ENCODE measurements at regions not wholly inside any gene's neighbourhood (a gene's known extent, or its start where the extent isn't known, plus 50 kb on each side); places are given as distances from the start of the nearest gene placed in this dataset.

DNA sequence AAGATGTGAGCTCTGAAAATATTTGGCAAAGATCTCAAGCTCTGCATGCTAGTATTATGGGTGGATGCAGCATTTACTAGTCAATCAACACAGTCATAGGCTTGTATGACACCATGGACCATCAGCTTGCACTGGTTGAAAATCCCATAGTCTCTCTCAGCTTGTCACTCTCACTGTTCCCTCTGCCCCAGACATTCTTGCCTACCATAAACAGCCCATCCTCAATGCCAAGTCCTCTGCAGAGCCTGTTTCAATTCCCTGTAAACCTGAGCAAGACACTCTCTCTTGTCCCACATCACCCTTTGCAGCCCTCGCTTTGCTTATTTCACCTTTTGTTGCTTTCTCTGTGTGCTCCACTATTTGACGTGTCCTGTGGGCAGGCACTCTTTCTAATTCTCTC, 264.6 kb downstream of the ICE1 start:
- DNase-seq (ENCODE audit: low read depth, low spot score): no peak

DNA sequence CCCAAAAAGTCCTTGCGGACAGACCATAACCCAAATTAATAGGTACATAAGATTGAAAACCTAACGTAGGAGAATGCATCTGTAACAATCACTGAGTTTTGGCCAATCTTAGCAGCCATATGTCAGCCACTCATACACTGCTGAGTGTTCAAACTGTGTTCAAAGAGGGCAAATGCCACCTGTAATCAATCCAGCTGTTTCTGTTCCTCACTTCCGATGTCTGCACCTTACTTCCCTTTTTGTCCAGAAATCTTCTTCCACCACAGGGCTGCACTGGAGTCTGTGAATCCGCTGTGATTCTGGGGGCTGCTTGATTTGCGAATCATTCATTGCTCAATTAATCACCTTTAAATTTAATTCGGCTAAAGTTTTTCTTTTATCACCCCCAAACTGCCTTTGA, 263.9 kb downstream of the ICE1 start:
- DNase-seq (ENCODE audit: low read depth, low spot score): no peak

DNA sequence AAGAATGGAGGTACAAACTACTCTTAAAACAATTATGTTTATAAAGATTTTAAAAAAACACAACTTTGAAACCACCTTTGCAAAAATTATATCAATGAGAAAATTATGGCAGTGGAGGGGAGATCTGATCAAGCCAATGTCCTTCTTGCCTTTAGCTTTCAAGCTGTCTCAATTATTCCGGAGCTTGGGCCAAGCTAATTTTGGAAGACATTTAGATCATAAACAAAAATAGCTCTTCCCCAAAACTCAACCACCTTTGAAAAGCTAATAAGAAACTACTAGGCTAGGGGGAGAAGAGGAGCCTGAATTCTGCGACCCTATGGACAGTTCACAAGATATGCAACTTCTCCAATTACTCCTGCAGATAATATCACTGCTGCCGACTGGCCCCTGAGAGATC, 263.3 kb downstream of the ICE1 start:
- no peak for DNase-seq (ENCODE audit: low read depth, low spot score)

DNA sequence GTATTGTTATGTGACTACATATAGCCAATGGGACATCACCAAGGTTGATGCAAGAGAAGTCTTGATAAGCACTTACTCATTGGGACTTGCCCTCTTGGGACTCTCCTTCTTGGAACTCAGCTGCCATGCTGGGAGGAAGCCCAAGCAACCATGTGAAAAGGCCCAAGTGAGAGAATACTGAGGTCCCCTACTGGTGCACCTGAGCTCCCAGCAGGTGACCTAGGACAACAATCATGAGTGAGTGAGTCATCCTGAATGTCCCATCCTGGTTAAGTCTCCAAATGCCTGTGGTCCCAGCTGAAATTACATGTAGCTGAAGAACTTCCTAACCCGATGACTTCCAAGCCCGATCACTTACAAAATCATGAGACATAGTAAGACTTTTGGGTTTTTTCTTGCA, 260.7 kb downstream of the ICE1 start:
- DNase-seq (ENCODE audit: low read depth, low spot score): no peak

- DNase-seq (ENCODE audit: low read depth, low spot score): peak; percentile 2
These were observed 256.4 kb downstream of the ICE1 start for GRCh38 chr5:5678909-5679308.

DNA sequence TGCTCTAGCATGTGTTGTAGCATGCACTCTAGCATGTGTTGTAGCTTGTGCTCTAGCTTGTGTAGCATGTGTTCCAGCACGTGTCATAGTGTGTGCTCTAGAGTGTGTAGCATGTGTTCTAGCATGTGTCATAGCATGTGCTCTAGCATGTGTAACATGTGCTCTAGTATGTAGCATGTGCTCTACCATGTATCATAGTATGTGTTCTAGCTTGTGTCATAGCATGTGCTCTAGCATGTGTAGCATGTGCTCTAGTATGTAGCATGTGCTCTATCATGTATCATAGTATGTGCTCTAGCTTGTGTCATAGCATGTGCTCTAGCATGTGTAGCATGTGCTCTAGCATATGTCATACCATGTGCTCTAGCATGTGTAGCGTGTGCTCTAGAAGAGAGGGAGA, 255.3 kb downstream of the ICE1 start:
- no peak for DNase-seq (ENCODE audit: low read depth, low spot score)

- DNase-seq (ENCODE audit: low read depth, low spot score): no peak
These were observed 253.7 kb downstream of the ICE1 start for GRCh38 chr5:5676218-5676617.

GRCh38 chr5:5675511-5675910, 253.0 kb downstream of the ICE1 start:
- no peak for DNase-seq (ENCODE audit: low read depth, low spot score)

GRCh38 chr5:5671823-5672222, 249.3 kb downstream of the ICE1 start:
- DNase-seq (ENCODE audit: low read depth, low spot score): no peak

GRCh38 chr5:5667136-5667554, 244.7 kb downstream of the ICE1 start:
- DNase-seq (ENCODE audit: low read depth, low spot score): peak; percentile 6

DNA sequence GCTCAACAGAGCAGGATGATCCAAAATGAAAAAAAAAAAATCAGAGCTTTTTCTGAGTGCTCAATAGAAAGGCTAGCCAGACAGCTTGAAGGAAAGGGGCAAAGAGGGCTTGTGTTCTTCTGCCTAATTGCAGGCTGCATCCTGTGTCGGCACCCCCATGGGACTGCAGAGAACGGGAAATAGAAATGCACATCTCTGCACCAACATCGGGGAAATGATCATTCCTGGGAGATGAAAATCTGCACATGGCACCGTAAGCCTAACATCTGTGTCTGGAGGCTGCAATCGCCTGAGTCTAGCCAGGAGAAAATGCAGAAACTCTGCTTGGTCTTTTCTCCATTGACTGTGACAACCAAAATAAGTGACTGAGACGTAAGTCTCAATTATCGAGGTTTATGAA, 243.9 kb downstream of the ICE1 start:
- DNase-seq (ENCODE audit: low read depth, low spot score): no peak

- no peak for DNase-seq (ENCODE audit: low read depth, low spot score)
These were observed 243.5 kb downstream of the ICE1 start for GRCh38 chr5:5666076-5666365.

- peak; percentile 42 for DNase-seq (ENCODE audit: low read depth, low spot score)
These were observed 243.0 kb downstream of the ICE1 start for GRCh38 chr5:5665225-5666075.

GRCh38 chr5:5658889-5659465, 236.5 kb downstream of the ICE1 start:
- peak; percentile 11 for DNase-seq (ENCODE audit: low read depth, low spot score)

DNA sequence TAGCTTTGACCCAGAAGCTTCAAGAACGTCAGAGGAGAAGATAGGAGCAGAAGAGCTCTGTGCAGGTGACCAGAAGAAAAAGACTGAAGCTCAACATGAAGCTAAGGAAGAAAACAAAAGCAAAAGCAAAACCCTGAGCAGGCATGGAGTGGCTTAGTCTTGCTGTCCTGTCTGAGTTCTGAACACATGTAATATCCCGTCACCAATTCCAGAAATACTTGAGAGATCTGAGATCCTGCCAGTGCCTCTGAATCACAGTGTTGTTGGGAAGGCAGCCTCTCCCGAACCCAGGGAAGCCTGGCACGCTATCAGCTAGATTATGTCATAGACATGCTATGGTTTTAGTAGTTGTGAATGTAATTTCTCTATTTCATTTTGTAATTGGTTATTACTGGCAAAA, 235.7 kb downstream of the ICE1 start:
- DNase-seq (ENCODE audit: low read depth, low spot score): peak; percentile 84

GRCh38 chr5:5652181-5652580, 229.7 kb downstream of the ICE1 start:
- no peak for DNase-seq (ENCODE audit: low read depth, low spot score)

DNA sequence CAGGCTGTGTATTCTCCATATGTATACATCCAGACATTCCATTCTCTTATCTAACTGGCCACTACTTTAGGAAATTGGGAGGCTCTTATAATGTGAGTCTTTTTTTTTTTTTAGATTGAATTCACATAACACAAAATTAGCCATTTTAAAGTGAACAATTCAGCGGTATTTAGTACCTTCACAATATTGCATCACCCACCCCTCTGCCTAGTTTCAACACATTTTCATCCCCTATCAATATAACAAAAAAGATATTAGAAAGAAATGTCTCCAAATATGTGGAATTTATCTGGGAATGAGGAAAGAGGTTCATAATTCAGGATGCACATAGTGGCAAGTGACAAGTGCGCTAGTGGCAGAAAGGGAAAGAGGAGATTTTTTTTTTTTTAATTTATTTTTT, 228.5 kb downstream of the ICE1 start:
- no peak for DNase-seq (ENCODE audit: low read depth, low spot score)

DNA sequence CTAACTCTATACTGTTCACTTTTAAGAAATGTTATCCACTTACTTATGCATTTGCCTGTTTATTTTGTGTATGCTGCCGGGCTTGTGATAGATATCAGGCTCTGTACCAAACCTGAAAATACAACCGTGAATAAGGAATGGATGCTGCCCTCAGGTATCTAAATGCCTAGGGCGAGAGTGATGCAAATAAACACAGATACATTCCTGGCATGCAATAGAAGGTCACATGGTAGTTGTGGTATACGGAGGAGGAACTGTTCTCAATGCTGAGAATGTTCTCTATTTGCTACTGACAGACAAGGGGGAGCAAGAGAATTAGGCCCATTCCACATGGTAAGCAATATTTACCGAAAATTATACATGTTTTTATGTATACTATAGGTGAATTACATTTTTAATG, 227.8 kb downstream of the ICE1 start:
- peak; percentile 27 for DNase-seq (ENCODE audit: low read depth, low spot score)

DNA sequence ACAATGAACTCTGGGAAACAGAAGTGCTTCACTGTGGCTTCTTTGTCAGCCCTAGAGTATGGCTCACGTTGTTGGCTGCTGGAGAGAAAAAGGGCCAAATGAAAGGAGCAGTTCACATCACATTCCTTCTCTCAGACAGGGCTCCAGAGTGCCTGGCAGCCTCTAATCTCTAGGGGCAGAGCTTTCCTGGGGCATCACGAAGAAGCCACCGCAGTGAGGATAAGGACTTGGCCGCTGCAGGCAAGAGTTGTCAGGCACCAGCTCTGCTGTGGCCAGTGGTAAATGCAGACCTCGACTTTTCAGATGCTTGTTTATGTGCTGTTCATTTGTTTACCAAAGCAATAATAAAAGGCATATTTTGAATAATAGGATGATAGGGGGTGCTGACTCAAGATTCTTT, 227.2 kb downstream of the ICE1 start:
- DNase-seq (ENCODE audit: low read depth, low spot score): no peak

- DNase-seq (ENCODE audit: low read depth, low spot score): no peak
These were observed 226.2 kb downstream of the ICE1 start for GRCh38 chr5:5648694-5649093.

- no peak for DNase-seq (ENCODE audit: low read depth, low spot score)
These were observed 223.4 kb downstream of the ICE1 start for GRCh38 chr5:5645891-5646290.

- DNase-seq (ENCODE audit: low read depth, low spot score): no peak
These were observed 222.7 kb downstream of the ICE1 start for GRCh38 chr5:5645198-5645597.

DNA sequence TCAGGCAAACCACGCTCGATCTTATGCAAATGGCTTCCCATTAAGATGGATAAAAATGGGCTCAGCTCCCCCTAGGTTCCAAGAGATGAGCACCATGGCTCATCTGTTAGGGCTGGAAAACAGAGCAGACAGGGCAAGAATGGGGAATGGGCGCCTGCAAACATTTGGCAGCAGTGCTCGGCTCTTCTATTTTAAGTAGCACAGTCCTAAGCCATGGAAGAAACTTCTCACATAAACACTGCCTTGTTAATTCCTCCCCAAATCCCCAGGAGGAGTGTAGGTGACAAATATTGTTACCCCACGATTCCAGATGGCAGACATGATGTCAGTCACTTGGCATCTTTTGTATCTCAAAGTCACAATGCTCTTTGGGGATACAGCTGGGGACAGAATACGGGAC, 221.8 kb downstream of the ICE1 start:
- DNase-seq (ENCODE audit: low read depth, low spot score): no peak

DNA sequence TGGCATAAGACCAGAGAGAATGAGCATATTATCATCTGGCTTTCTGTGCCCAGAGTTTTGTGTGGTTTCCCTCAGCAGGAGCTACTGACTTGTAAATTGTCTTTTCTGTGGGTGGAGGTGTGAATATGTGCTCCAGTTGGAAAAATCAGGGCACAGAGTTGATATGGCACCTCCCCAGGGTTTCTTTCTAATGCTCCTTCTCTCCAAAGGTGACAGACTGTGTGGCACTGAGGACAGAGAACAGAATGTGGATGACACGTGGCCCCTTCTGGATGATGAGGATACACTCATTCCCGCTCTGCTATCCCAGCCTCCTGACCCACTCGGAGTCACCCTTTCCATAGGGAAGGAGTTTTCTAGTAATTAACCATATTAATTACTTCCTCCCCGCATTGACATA, 221.0 kb downstream of the ICE1 start:
- no peak for DNase-seq (ENCODE audit: low read depth, low spot score)
